Ovary (tissue), 7 donors: ENCODE measurements at regions not wholly inside any gene's neighbourhood (a gene's known extent, or its start where the extent isn't known, plus 50 kb on each side); places are given as distances from the start of the nearest gene placed in this dataset.
"Not testable (repeated sequence)": the region's sequence is repeated elsewhere in the genome, so short reads cannot be mapped to it uniquely, and the experiment has no call there.

Experiments
- DNase-seq, 5 donors: peaks; one replicate each; pipeline ENCODE4 v3.0.0-alpha.2; 2019 to 2020
- H3K27ac ChIP-seq, 2 donors: fragments of 200-600 bp; one replicate each; pipeline versions ENCODE4 v1.5.1 to v1.8.0; 2019 to 2022
- H3K27me3 ChIP-seq: fragments of 200-600 bp; one replicate; pipeline ENCODE4 v1.8.0; 2022
- H3K36me3 ChIP-seq: fragments of 200-600 bp; sonication (generic); one replicate; pipeline ENCODE4 v1.5.1; 2019
- H3K4me1 ChIP-seq: one replicate; pipeline ENCODE4 v1.8.1; 2013; ENCODE audit warnings: mild to moderate bottlenecking, moderate library complexity; ENCODE audit not compliant: insufficient read depth
- H3K4me3 ChIP-seq: fragments of 200-600 bp; sonication (generic); one replicate; pipeline ENCODE4 v1.5.1; 2017
- H3K9me3 ChIP-seq, 2 donors: fragments of 200-600 bp in 1 of 2; sonication (generic) in 1 of 2; one replicate each; pipeline versions ENCODE4 v1.5.1 to v1.8.1; 2013 to 2019; ENCODE audit warnings: mild to moderate bottlenecking in 1 of 2, moderate library complexity in 1 of 2
- EP300 ChIP-seq: sonication (generic); formaldehyde crosslinking; IDR thresholded peaks from one replicate; pipeline ENCODE4 v1.6.1; 2017; ENCODE audit warnings: antibody characterized with exemption
- POLR2A ChIP-seq: fragments of 450-650 bp; IDR thresholded peaks from one replicate; pipeline ENCODE4 v1.6.1; 2017; ENCODE audit warnings: antibody characterized with exemption, mild to moderate bottlenecking, moderate library complexity
- WGBS, 3 donors: extraction: QIAGEN DNeasy Blood & Tissue Kit in 1 of 3; methylation state at CpG; one replicate each; pipeline versions ENCODE4 v1.1.5 to v1.1.7; 2013 to 2017; 5-methylcytosine and 5-hydroxymethylcytosine counted together
- intact Hi-C, 4 donors: fragments of 100-400 bp; cut with DNase I; formaldehyde crosslinking; loops; one replicate each; pipeline versions ENCODE4 v1.11.0 to v1.15.1; 2022 to 2023
- TF ChIP-seq, protein P1 (sequence below), 3 donors: fragments of 450-650 bp in 2 of 3; fragments of 200-600 bp in 1 of 3; IDR thresholded peaks; one replicate each; pipeline versions ENCODE4 v1.5.1 to v1.8.0; 2016 to 2022; ENCODE audit warnings: antibody characterized with exemption in 3 of 3, mild to moderate bottlenecking in 1 of 3
- donor health status: DM: no; HTN: no; CAD: no; lungs with moderate emphysema.
- donor health status: DM: no; HTN: no; CAD: no.
- donor health status: Bipolar disorder and iron deficiency.
- donor health status: DM: no; HTN: no; CAD: no.
- donor health status: DM: yes; HTN: yes; CAD: no.

DNA sequence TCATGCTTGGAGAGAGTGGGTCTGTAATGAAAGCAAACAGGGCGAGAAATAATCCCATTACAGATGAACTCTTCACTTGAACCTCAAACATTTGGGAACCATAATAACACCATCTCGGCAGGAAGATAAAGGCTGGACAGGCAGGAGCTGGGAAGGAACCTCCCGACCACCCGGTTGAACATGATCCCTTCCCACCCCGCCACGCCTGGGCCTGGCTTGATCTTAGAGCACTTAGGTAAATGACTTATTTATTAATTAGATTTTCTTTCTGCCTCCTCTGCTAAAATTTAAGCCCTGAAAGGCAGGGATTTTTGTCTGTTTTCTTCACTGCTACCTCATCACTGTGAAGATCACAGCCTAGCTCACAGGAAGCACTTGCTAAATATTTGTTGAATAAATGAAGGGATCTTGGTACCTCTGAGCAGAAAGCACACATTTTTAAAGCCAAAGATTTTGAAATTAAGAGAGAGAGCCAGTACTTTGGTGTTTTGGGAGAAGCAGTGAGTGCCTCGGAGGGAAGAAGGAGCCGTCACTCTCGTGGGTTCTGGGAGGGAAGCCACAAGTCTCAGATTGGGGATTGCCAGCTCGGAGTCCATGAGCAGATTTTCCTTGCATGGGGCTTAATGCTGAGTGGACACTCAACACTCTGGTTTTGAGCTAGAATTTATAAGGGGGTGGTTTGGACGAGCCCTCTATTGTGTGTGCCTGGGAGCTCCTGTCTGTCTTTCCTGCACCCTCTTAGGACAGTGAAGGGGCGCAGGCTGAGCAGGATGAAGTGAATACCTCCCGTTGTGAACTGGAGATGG is 133.3 kb downstream of the MACROH2A1 start:
- Histone ChIP-seq H3K36me3 (no peaks in the 10 kb centered on the region), H3K27ac (no peak overlapping the region), H3K27me3 (no peaks in the 10 kb centered on the region), H3K4me3 (no peak overlapping the region), H3K9me3 (no peaks in the 10 kb centered on the region), H3K4me1 (no peaks in the 10 kb centered on the region)
- TF ChIP-seq POLR2A: no peak
- TF ChIP-seq EP300: no peak
- TF ChIP-seq, protein P1, sequence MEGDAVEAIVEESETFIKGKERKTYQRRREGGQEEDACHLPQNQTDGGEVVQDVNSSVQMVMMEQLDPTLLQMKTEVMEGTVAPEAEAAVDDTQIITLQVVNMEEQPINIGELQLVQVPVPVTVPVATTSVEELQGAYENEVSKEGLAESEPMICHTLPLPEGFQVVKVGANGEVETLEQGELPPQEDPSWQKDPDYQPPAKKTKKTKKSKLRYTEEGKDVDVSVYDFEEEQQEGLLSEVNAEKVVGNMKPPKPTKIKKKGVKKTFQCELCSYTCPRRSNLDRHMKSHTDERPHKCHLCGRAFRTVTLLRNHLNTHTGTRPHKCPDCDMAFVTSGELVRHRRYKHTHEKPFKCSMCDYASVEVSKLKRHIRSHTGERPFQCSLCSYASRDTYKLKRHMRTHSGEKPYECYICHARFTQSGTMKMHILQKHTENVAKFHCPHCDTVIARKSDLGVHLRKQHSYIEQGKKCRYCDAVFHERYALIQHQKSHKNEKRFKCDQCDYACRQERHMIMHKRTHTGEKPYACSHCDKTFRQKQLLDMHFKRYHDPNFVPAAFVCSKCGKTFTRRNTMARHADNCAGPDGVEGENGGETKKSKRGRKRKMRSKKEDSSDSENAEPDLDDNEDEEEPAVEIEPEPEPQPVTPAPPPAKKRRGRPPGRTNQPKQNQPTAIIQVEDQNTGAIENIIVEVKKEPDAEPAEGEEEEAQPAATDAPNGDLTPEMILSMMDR (IDR thresholded peaks at IDR 0.05): no peak
- intact Hi-C loops: no loop called here
- WGBS, 3 donors: 79 to 88% (median 88%) methylated on average over 13 of the region's 13 CpGs
- no peak for DNase-seq

DNA sequence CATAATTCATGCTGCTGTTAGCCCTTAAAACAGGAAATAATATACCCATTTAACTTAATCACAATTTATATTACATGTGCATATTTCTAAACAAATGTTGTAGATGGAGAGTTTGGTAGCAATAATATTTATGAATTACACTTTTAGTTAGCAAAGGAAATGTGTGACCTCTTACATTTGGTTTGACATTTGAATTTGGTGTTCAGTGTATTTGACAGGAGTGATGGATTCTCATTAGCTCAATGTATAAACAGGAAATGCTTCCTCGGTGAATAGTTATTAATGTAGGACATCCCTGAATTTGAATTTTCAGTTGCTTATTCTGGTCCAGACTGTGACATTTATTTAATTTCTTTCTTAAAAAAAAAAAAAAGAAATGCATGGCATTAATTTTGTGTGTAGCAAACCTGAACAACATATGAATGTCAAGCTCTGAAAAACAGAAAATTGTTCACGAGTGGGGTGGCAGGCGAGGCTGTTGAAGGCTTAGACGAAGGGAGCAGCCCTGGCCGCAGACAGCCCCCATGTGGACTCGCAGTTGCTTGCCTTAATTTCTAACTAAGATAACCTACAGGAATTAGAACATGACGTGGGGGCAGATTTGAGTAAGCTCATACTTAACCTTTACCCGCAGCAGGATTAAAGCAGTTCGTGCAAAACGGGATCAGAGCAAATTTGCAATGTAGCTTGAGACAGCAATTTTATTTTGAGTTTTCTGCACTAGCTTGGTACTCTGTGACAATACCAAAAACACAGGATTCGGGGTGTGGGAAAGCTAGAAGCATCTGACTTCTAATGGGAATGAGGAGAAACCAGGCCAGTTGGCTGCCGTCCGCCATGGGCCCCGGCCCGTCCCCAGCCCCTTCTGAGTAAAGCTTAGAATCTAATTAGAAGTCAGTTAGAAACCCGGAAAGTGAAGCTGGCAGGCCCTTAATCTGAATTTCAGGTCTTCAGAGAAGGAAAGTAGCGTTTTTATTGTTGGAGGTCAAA is 134.3 kb downstream of the MACROH2A1 start:
- WGBS, 3 donors: 76 to 77% (median 76%) methylated on average over 17 of the region's 17 CpGs
- no peak overlapping the region for H3K27ac ChIP-seq
- no peak overlapping the region for H3K4me3 ChIP-seq
- no peak for DNase-seq
- TF ChIP-seq, protein P1 (IDR thresholded peaks at IDR 0.05): no peak
- no peak for TF ChIP-seq POLR2A
- H3K9me3 ChIP-seq: no peaks in the 10 kb centered on the region
- no peaks in the 10 kb centered on the region for H3K27me3 ChIP-seq
- no peaks in the 10 kb centered on the region for H3K36me3 ChIP-seq
- H3K4me1 ChIP-seq: no peaks in the 10 kb centered on the region
- intact Hi-C loops: no loop called here

DNA sequence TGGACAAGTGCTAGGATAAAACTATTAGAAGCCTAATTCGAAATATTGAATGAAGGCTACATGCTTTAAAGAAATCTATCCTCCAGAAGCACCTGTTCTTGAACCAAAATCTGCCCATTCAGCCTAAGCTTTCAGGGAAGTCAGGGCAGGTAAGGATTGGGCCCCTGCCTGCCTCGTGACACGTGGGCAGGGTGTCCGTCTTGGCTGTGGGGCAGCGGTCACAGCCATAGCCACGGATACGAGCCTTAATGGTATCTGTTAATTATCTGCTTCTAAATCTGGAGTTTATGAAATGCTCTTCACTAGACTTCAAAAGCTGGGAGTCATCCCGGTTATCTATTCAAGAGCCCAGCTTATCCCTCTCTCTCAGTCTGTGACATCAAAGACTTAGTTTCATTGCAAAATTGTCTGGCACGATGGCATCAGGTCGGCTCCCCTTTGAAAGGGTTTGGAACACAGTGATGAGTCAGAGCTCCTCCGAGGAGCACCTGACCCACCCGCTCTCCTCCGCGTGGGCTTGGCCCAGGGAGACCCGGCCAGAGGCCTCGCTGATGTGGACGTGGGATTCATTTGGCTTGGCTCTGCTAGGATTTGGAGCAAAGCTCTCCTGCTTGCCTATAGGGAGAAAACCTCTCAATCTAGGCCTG is 135.9 kb downstream of the MACROH2A1 start:
- intact Hi-C loops: no loop called here
- Histone ChIP-seq H3K36me3 (no peaks in the 10 kb centered on the region), H3K27ac (no peak overlapping the region), H3K4me3 (no peak overlapping the region), H3K4me1 (no peaks in the 10 kb centered on the region), H3K9me3 (no peaks in the 10 kb centered on the region), H3K27me3 (no peaks in the 10 kb centered on the region)
- TF ChIP-seq, protein P1 (IDR thresholded peaks at IDR 0.05): no peak
- TF ChIP-seq EP300 (no peak), POLR2A (no peak)
- DNase-seq: no peak
- 79 to 87% (median 83%) methylated on average over 17 of the region's 17 CpGs for WGBS, 3 donors

DNA sequence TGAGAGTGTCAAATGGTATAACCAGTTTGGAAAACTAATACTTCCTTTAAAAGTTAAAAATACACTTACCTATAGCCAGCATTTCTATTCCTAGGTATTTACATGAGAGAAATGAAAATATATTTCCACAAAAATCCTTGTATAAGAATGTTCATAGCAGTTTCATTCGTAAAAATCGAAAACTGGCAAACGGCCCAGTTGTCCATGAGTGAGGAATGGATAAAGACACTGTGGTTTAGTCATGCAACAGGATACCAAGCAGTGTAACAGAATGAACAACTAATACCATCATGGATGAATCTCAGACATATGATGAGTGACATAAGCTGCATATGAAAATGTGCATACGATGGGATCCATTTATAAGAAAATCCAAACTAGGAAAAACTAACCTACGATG is 136.7 kb downstream of the MACROH2A1 start:
- no peak for TF ChIP-seq POLR2A
- no peak for TF ChIP-seq EP300
- TF ChIP-seq, protein P1 (IDR thresholded peaks at IDR 0.05): no peak
- no peaks in the 10 kb centered on the region for H3K4me1 ChIP-seq
- H3K4me3 ChIP-seq: no peak overlapping the region
- H3K27me3 ChIP-seq: no peaks in the 10 kb centered on the region
- H3K9me3 ChIP-seq: no peaks in the 10 kb centered on the region
- no peak for DNase-seq
- no peaks in the 10 kb centered on the region for H3K36me3 ChIP-seq
- WGBS, 3 donors: 91 to 92% (median 92%) methylated on average over 5 of the region's 5 CpGs
- H3K27ac ChIP-seq: no peak overlapping the region
- intact Hi-C loops: no loop called here

DNA sequence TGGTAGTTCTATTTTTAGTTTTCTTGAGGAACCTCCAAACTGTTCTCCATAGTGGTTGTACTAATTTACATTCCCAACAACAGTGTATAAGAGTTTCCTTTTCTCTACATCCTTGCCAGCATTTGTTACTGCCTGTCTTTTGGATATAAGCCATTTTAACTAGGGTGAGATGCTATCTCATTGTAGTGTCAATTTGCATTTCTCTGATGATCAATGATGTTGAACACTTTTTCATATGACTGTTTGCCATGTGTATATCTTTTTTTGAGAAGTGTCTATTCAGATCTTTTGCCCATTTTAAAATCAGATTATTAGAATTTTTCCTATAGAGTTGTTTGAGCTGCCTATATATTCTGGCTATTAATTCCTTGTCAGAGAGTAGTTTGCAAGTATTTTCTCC is 138.9 kb downstream of the MACROH2A1 start:
- not testable (repeated sequence) for H3K4me1 ChIP-seq, H3K36me3 ChIP-seq

More for the DNA sequence above, 138.9 kb downstream of the MACROH2A1 start:
- H3K27me3 ChIP-seq, H3K9me3 ChIP-seq, H3K4me3 ChIP-seq, DNase-seq, H3K27ac ChIP-seq, intact Hi-C loops: not testable (repeated sequence)
